Colonic mucosa (tissue), 4 donors: ENCODE measurements at regions not wholly inside any gene's neighbourhood (a gene's known extent, or its start where the extent isn't known, plus 50 kb on each side); places are given as distances from the start of the nearest gene placed in this dataset.

Experiments
- DNase-seq: peaks from one replicate; pipeline ENCODE4 v3.0.0-alpha.2; 2020
- H3K27ac ChIP-seq: fragments of 200-600 bp; one replicate; pipeline ENCODE4 v1.8.0; 2021
- H3K27me3 ChIP-seq: fragments of 200-600 bp; one replicate; pipeline ENCODE4 v1.8.0; 2021
- H3K36me3 ChIP-seq: fragments of 200-600 bp; one replicate; pipeline ENCODE4 v1.8.0; 2021
- H3K4me1 ChIP-seq: fragments of 200-600 bp; one replicate; pipeline ENCODE4 v1.8.0; 2021; ENCODE audit warnings: mild to moderate bottlenecking
- H3K4me3 ChIP-seq: fragments of 200-600 bp; one replicate; pipeline ENCODE4 v1.8.0; 2021
- H3K9ac ChIP-seq, 2 donors: one replicate each; pipeline ENCODE4 v1.7.0; 2013; ENCODE audit warnings: control low read depth in 2 of 2, low read depth in 2 of 2, low read length in 2 of 2
- H3K9me3 ChIP-seq: fragments of 200-600 bp; one replicate; pipeline ENCODE4 v1.8.0; 2021
- intact Hi-C: fragments of 100-400 bp; cut with DNase I; formaldehyde crosslinking; loops from one replicate; pipeline ENCODE4 v1.14.1; 2022
- TF ChIP-seq, protein P1 (sequence below): fragments of 200-600 bp; IDR thresholded peaks from one replicate; pipeline ENCODE4 v1.8.0; 2022; ENCODE audit warnings: antibody characterized with exemption, mild to moderate bottlenecking
- donor health status: healthy.
- donor health status: DM: no; HTN: no; CAD: no.
- donor health status: DM: no; HTN: no; CAD: no.

DNA sequence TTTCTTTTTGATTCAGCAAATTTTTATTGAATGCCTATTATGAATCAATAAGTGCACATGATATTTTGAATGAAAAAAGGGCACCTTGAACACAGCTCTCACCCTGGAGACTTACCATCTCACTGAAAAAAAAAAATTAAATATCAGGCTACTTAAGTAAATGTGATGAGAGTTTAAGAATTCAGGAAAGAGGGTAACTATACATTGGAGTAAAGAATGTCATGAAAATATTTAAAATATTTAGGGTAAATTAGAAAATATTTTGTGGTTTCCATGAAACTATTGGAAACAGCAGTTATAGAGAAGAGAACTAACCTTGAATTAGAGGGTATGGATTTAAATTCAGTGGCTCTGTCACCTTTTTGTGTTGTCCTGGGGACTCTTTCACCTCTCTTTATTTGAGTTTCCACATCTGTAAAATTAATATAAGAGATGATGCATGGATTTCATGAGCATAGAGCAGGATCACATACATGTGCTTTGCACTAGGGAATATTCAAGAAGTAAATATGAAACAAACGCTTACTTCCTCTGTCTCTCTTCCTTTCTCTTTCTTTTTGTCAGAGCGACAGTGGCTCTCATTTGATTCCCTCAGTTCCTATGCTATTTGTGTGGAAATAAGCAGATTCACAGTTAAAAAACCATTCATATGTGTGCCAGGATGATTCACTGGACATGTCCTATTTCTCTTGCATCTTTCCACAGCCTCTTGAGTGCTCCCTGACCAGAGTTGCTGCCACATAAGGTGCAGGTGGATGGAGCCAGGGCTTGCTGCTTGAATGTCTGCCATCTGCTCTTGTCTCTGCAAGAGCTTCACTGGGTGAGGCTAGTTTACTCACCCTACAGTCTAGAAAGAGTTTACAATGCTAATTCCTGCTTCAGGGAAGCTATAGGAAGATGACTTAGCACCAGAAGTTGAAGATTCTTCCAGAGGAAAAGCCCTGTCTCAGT, 533.1 kb downstream of the ETS1 start:
- H3K9ac ChIP-seq: no peak overlapping the region
- intact Hi-C loops: no loop called here
- H3K4me1 ChIP-seq: no peaks in the 10 kb centered on the region
- TF ChIP-seq, protein P1, sequence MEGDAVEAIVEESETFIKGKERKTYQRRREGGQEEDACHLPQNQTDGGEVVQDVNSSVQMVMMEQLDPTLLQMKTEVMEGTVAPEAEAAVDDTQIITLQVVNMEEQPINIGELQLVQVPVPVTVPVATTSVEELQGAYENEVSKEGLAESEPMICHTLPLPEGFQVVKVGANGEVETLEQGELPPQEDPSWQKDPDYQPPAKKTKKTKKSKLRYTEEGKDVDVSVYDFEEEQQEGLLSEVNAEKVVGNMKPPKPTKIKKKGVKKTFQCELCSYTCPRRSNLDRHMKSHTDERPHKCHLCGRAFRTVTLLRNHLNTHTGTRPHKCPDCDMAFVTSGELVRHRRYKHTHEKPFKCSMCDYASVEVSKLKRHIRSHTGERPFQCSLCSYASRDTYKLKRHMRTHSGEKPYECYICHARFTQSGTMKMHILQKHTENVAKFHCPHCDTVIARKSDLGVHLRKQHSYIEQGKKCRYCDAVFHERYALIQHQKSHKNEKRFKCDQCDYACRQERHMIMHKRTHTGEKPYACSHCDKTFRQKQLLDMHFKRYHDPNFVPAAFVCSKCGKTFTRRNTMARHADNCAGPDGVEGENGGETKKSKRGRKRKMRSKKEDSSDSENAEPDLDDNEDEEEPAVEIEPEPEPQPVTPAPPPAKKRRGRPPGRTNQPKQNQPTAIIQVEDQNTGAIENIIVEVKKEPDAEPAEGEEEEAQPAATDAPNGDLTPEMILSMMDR: no peak
- DNase-seq: no peak
- H3K9me3 ChIP-seq: no peaks in the 10 kb centered on the region
- no peak overlapping the region for H3K4me3 ChIP-seq
- H3K27ac ChIP-seq: no peak overlapping the region
- no peaks in the 10 kb centered on the region for H3K36me3 ChIP-seq
- H3K27me3 ChIP-seq: no peaks in the 10 kb centered on the region

DNA sequence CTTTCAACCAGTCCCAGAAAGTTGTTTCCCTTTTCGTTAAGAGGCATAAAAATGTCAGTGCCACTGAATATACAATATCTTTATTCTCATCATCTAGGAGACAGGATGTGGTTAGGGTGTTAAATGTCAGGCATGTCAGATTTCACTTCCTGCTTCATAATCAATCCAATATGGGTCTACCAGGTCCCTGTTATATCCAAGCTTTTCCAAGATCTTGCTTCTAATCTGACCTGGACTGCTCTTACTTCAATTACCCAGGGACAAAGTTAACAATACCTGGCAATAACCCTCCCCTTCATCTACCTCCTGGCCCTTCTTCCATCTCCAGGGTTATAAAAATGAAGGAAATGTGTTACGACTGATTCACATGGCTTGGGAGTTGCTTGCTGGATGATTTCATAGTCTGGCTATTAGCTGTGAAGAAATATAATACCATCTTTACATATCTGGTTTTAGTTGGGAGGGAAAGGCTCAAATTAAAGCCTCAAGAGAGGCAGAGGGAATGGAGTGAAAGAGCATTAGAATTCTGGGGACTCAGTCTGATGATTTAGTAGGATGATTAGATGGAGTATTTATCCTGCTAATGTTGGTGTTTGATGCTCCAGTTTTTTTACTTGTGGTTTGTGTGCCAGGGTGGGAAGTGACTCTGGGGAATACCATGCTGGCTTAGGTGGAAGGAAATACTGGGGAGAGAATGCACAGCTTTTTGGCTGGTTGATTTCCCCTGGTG, 534.3 kb downstream of the ETS1 start:
- H3K4me3 ChIP-seq: no peak overlapping the region
- no peak for DNase-seq
- H3K27ac ChIP-seq: no peak overlapping the region
- no peaks in the 10 kb centered on the region for H3K36me3 ChIP-seq
- H3K9me3 ChIP-seq: no peaks in the 10 kb centered on the region
- no peak overlapping the region for H3K9ac ChIP-seq
- intact Hi-C loops: no loop called here
- no peaks in the 10 kb centered on the region for H3K4me1 ChIP-seq
- H3K27me3 ChIP-seq: no peaks in the 10 kb centered on the region
- TF ChIP-seq, protein P1: no peak

DNA sequence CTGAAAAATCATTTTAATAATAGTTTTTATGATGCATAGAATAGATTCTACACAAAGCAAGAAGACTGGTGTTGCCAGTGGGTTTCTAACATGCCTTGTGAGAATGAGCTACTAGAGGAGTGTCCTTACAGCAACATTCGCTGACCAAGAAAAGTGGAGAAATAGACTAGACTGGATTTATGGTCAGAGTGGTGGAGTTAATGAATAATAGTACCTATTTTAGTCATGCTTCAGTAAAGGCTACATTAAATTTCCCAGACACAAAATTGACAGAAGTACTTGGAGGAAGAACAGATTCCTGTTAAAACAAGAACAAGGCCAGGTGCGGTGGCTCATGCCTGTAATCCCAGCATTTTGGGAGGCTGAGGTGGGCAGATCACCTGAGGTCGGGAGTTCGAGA, 539.2 kb downstream of the ETS1 start:
- H3K36me3 ChIP-seq: no peaks in the 10 kb centered on the region
- no peaks in the 10 kb centered on the region for H3K4me1 ChIP-seq
- no peaks in the 10 kb centered on the region for H3K9me3 ChIP-seq
- DNase-seq: no peak
- H3K4me3 ChIP-seq: no peak overlapping the region
- TF ChIP-seq, protein P1: no peak
- intact Hi-C loops: no loop called here
- no peak overlapping the region for H3K27ac ChIP-seq
- H3K27me3 ChIP-seq: no peaks in the 10 kb centered on the region
- no peak overlapping the region for H3K9ac ChIP-seq

DNA sequence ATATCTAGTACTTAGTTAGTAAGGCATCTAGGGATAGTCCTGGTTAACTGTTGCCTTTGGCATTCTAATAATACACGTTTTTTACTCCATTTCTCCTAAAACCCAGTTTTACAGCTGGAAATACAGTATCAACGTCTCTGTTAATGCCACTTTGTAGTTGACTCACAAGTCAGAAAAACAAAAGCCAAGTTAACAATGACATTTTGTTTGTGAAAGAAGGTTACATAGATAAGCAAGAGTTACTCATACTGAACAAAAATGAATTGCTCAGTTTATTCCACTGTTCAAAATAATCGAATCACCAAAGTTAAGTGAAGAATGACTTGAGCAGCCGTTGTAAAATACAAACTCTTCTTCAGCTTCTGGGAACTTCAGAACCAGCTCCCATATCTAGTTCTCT, 540.3 kb downstream of the ETS1 start:
- intact Hi-C loops: no loop called here
- Histone ChIP-seq H3K9me3 (no peaks in the 10 kb centered on the region), H3K4me1 (no peaks in the 10 kb centered on the region), H3K27me3 (no peaks in the 10 kb centered on the region), H3K27ac (no peak overlapping the region), H3K9ac (no peak overlapping the region), H3K36me3 (no peaks in the 10 kb centered on the region), H3K4me3 (no peak overlapping the region)
- no peak for DNase-seq
- TF ChIP-seq, protein P1: no peak

DNA sequence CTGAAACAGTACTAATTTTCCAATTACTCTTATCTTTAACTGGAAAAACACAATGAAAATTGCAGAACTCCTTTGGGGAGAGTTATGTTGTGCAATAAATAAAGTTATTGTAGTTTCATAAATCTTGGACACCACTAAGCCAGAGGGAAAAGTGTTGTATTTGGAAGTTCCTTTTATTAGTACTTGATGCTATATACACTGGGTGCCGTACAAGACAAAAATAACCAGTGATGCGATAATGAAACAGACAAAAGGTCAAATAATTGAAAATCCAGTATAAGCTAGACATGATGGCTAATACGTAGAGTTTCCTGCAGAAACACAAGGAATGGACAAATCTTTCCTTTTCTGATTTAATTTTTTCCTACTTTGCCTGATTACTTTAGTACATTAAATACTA, 541.1 kb downstream of the ETS1 start:
- Histone ChIP-seq H3K9me3 (no peaks in the 10 kb centered on the region), H3K36me3 (no peaks in the 10 kb centered on the region), H3K4me1 (no peaks in the 10 kb centered on the region), H3K27ac (no peak overlapping the region), H3K27me3 (no peaks in the 10 kb centered on the region), H3K4me3 (no peak overlapping the region), H3K9ac (no peak overlapping the region)
- DNase-seq: no peak
- intact Hi-C loops: no loop called here
- TF ChIP-seq, protein P1: no peak
